GM18505 (cell line): ENCODE measurements at regions not wholly inside any gene's neighbourhood (a gene's known extent, or its start where the extent isn't known, plus 50 kb on each side); places are given as distances from the start of the nearest gene placed in this dataset.
"Not testable (repeated sequence)": the region's sequence is repeated elsewhere in the genome, so short reads cannot be mapped to it uniquely, and the experiment has no call there.

Source experiments
- ATAC-seq: cut with Tn5 transposase; IDR thresholded peaks from one replicate; pipeline ENCODE4 v1.9.1; 2021; ENCODE audit not compliant: unreplicated experiment
- POLR2A ChIP-seq: IDR thresholded peaks from 4 replicates; pipeline ENCODE4 v1.6.1; 2011; ENCODE audit warnings: borderline replicate concordance; ENCODE audit not compliant: insufficient read depth, insufficient read length; ENCODE audit errors: extremely low read depth

DNA sequence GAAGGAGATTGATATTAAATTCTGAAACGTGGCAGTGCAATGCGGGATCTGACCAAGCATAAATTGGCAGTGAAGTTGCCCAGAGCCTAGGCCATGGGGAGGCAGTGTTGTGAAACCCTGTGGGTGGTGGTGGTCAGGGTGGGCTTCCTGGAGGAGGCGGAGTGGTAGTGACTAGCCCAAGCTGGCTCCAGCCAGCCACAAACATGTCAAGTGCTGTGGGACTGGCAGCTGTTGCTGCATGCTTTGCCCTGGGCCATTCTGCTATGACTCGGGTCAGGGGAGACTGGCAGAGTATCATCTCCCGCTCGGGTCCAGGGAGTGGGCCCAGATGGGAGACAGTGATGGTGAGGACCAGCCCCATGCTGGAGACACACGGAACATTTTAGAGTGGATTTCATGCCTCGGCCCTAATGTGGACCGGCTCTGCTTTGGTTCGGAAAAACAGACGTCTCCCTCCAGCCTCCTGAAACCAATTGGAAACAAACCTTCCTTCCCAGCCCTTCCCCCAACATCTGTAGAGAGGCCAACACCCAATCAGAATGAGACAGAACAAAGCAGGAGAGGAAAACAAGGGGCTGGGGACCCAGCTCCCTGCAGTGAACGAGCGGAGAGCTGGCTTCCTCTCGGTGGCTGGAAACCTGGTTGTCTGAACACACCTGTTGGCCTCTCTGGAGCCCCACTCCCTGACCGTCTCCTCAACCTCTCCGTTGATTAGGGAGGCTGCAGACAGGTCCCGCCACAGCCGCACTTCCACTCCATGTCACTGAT lies 58.2 kb downstream of the TMEM270 start:
- no peak for TF ChIP-seq POLR2A
- ATAC-seq, result no peak

DNA sequence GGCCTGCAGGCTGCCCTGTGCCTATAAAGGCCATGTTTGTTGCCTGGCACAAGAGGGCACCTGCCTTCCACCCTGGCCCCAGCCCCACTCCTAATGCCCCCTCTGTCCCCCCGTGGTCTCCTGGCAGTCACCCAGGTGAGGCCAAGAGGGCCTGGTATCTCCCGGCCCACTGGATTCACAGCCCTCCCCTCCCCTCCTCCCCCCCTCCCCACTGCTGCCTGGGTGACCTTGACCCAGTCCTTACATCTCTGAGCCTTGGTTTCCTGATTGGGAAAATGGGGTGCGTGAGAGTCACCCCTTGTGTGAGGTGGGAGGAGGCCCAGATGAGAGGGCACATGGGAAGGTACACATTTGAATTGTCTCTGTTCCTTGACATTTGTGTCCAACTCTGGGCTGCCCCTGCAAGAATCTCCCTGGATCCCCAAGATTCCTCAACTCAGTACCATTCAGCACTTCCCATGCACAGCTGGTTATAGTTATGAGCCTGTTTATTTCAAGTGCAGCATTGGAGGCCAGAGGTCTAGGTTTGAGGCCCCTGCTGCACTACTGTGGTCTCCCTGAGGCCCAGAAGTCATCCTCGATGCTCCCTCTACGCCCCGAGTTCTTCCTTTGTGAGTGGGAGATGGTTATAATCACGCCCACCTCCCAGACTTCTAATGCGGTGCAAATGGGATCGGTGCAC lies 58.9 kb downstream of the TMEM270 start:
- TF ChIP-seq POLR2A, result no peak

DNA sequence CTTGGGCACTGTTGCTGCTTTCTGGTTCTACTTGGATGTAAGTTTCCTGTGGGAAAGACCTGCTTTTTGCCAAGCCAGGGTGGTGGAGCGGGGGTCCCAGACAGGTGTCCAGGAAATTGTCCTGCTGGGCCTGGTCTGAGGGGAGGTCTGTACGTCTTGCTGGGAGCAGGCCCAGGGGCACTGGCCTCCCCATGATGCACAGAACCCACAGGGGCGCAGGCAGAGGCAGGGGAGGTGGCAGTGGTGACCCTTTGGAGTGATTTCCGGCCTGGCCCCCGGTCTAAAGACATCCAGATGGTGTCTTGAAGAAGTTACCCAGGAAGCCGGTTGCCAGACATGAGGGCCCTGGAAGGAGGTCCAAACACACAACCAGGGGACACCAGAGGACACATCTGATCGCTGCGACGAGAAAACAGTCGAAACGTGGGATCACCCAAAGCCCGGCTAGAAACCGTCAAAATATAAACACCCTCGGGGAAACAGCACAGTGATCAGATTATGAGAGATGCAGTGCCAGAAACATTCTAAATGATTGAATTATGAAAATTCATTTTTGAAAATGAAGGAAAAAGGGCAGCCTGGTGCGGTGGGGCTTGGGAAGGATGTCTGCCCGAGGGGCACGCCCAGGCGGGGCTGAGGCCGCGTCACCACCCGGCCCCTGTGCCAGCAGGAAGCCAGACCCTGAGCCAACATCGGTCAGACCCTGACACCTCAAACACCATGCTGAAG lies 59.6 kb downstream of the TMEM270 start:
- no peak for ATAC-seq
- no peak for TF ChIP-seq POLR2A

More for the DNA sequence above, 58.9 kb downstream of the TMEM270 start:
- no peak for ATAC-seq

DNA sequence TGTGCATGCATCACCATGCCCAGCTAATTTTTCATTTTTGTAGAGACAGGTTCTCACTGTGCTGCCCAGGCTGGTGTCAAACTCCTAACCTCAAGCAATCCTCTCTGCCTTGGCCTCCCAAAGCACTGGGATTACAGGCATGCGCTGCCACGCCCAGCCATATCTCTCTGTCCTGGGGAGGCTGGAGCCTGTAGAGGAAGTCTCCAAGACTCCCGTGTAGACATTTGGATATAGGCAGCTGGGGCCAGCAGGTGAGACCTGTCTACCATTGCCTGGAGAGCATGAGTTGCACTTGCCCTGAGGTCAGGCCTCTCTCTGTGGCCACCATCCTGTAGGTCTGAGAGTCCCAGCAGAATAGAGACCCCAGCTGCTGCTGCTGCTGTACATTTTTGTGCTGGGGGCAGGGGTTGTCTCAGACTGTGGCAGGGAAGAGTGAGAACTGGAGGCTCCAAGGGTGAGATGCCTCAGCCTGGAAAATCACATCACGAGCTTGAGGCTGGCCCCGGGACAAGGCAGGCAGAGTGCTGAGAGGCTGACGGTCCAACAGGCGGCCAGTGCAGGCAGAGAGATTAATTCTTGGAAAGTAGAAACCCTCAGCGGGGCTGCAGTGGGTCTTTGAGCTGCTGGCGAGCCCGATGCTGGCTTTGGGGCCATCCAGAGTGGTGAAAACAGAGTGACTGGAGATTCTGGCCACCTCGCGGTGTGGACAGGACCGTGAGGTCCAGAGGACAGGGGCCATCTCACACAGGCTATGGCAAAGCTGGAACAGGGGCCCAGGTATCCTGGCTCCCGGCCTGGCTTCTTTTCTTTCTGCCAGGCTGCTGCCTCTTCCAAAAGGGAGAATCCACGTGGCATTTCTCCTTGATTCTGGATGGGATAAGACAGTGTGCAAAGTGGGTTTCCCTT lies 60.9 kb downstream of the TMEM270 start:
- TF ChIP-seq POLR2A, result no peak

DNA sequence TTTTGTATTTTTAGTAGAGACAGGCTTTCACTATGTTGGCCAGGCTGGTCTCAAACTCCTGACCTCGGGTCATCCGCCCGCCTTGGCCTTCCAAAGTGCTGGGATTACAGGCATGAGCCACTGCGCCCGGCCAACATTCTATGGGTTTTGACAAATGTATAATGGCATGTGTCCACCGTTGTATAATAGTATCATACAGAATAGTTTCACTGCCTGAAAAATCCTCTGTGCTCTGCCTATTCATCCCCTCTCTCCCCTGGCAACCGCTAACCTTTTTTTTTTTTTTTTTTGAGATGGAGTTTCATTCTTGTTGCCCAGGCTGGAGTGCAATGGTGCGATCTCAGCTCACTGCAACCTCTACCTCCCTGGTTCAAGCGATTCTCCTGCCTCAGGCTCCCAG lies 67.7 kb downstream of the TMEM270 start:
- not testable (repeated sequence) for ATAC-seq

More for the DNA sequence above, 60.9 kb downstream of the TMEM270 start:
- no peak for ATAC-seq

DNA sequence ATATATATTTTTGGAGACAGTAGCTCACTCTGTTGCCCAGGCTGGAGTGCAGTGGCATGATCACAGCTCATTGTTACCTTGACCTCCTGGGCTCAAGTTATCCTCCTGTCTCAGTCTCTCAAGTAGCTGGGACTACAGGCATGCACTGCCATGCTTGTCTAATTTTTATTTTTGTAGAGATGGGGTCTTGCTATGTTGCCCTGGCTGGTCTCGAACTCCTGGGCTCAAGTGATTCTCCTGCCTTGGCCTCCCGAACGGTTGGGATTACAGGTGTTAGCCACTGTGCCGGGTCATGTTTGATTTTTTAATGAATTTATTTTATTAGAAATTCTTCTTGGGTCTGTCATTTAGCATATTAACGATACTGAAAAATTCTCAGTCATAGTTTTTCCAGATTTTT lies 70.5 kb downstream of the TMEM270 start:
- no peak for ATAC-seq
- TF ChIP-seq POLR2A, result no peak

DNA sequence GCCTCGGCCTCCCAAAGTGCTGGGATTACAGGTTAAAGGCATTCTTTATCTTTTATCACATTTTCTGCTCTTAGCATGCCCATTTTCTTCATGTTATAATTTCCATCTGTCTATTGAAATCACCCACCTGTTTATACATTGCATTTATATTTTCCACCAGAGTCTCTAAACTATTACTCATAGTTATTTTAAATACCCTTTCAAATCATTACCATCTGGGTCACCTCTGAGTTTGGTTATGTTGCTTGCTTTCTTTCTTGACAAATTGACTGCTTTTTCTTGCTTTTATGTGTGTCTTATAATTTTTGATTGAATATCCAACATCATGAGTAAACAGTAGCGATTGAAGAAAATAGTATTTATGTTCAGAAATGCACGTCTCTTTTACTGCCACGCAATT lies 71.4 kb downstream of the TMEM270 start:
- ATAC-seq, result no peak
- TF ChIP-seq POLR2A, result no peak

DNA sequence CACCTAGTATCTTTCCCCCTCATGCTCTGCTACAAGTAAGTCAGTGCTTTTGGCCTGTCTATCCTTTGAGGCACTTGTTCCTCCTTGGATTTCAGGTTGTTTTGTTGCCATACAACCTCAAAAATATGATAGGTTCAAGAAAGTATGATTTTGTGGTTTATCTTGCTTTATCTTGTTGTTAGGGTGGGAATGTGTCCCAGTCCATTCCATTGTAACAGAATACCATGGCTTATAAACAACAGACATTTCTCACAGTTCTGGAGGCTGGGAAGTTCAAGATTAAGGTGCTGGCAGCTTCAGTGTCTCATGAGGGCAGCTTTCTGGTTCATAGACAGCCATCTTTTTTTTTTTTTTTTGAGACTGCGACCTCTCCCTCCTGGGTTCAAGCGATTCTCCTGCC lies 72.1 kb downstream of the TMEM270 start:
- TF ChIP-seq POLR2A, result no peak
- no peak for ATAC-seq

DNA sequence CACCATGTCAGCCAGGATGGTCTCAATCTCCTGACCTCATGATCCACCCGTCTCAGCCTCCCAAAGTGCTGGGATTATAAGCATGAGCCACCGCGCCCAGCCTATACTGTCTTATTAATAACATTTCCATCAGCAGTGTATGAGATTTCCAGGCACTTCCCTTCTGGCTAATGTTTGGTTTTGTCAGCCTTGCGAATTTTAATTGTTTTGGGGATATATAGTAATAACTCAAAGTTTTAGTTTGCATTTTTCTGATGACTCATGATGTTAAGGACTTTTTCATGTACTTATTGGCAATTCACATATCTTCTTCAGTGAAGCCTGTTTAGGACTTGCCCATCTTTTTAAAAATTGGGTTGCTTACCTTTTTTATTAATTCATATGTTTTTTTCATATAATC lies 76.0 kb downstream of the TMEM270 start:
- no peak for TF ChIP-seq POLR2A
- ATAC-seq, result no peak

DNA sequence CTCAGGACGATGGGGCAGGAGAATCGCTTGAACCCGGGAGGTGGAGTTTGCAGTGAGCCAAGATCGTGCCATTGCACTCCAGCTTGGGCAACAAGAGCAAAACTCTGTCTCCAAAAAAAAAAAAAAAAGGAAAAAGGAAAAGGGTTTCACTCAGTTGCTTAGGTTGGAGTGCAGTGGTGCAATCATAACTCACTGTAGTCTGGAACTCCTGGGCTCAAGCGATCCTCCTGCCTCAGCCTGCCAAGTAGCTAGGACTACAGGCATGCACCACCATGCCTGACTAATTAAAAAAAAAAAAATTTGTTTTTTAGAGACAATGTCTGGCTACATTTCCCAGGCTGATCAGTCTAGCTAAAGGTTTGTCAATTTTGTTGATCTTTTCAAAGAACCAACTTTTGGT lies 76.7 kb downstream of the TMEM270 start:
- ATAC-seq, result not testable (repeated sequence)

DNA sequence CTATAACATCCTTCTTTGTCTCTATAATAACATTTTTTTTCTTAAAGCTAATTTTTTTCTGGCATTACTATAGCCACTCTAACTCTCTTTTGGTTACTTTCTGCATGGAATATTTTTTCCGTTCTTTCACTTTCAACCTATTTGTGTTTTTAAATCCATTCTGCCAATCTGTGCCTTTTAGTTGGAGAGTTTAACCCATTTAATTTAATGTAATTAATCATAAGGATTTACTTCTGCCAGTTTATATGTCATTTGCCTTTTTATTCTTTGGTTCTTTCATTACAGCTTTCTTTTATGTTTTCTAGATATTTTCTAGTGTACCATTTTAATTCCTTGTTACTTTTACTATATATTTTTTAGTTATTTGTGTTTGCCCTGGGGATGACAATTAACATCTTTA lies 78.6 kb downstream of the TMEM270 start:
- no peak for ATAC-seq
- no peak for TF ChIP-seq POLR2A

DNA sequence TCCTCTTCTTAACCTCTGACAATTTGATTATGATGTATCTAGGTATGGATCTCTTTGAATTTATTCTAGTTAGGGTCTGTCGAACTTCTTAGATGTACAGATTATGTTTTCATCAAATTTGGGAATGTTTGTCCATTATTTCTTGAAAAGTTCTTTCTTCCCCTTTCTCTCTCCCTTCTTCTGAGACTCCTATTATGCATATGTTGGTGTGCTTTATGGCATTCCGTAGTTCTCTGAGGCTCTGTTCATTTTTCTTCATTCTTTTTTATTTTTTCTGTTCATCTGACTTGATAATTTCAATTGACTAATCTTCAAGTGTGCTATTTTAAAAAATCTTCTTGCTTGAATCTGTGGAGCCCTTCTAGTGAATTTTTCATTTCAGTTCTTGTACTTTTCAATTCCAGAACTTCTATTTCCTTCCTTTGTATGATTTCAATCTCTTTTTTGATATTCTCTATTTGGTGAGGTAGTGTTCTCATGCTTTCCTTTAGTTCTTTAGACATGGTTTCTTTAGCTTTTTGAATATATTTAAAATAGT lies 79.8 kb downstream of the TMEM270 start:
- ATAC-seq, result no peak
- no peak for TF ChIP-seq POLR2A
